ENCODE measurements at regions not wholly inside any gene's neighbourhood (a gene's known extent, or its start where the extent isn't known, plus 50 kb on each side); places are given as distances from the start of the nearest gene placed in this dataset.

- no peak for DNase-seq
Observed at GRCh38 chr7:93015779-93016481, 101.8 kb downstream of the SAMD9 start.

- no peak for DNase-seq
Observed at GRCh38 chr7:93015101-93015778, 102.5 kb downstream of the SAMD9 start.

GRCh38 chr7:93014410-93014809 is 103.4 kb downstream of the SAMD9 start:
- no peak for DNase-seq

GRCh38 chr7:93013446-93014061 is 104.2 kb downstream of the SAMD9 start:
- no peak for DNase-seq

- DNase-seq = no peak
Observed at GRCh38 chr7:93011351-93012294, 106.2 kb downstream of the SAMD9 start.

- no peak for DNase-seq
Observed at GRCh38 chr7:93008833-93009232, 108.9 kb downstream of the SAMD9 start.

- DNase-seq = no peak
Observed at GRCh38 chr7:93006480-93007095, 111.2 kb downstream of the SAMD9 start.

- no peak for DNase-seq
Observed at GRCh38 chr7:93004906-93005305, 112.9 kb downstream of the SAMD9 start.

- DNase-seq = no peak
Observed at GRCh38 chr7:92997719-92998118, 120.1 kb downstream of the SAMD9 start.

GRCh38 chr7:92997152-92997551 is 120.6 kb downstream of the SAMD9 start:
- no peak for DNase-seq

- no peak for DNase-seq
Observed at GRCh38 chr7:92994901-92995300, 122.9 kb downstream of the SAMD9 start.

GRCh38 chr7:92992932-92993331 is 124.8 kb downstream of the SAMD9 start:
- no peak for DNase-seq

- DNase-seq = no peak
Observed at GRCh38 chr7:92992483-92992882, 125.3 kb downstream of the SAMD9 start.

GRCh38 chr7:92991190-92991589 is 126.6 kb downstream of the SAMD9 start:
- no peak for DNase-seq

- DNase-seq = no peak
Observed at GRCh38 chr7:92988941-92989545, 128.7 kb downstream of the SAMD9 start.

- no peak for DNase-seq
Observed at GRCh38 chr7:92988051-92988450, 129.7 kb downstream of the SAMD9 start.

- no peak for DNase-seq
Observed at GRCh38 chr7:92987538-92987937, 130.2 kb downstream of the SAMD9 start.

- no peak for DNase-seq
Observed at GRCh38 chr7:92987095-92987494, 130.7 kb downstream of the SAMD9 start.

GRCh38 chr7:92982928-92983327 is 134.9 kb downstream of the SAMD9 start:
- DNase-seq = no peak

GRCh38 chr7:92976931-92977330 is 140.6 kb upstream of the CDK6 start:
- DNase-seq = no peak

GRCh38 chr7:92973974-92974373 is 137.6 kb upstream of the CDK6 start:
- DNase-seq = no peak

- DNase-seq = no peak
Observed at GRCh38 chr7:92973293-92973731, 136.9 kb upstream of the CDK6 start.
